Endothelial cell (in vitro differentiated cells): ENCODE measurements at regions not wholly inside any gene's neighbourhood (a gene's known extent, or its start where the extent isn't known, plus 50 kb on each side); places are given as distances from the start of the nearest gene placed in this dataset.

ENCODE experiments used
- DNase-seq: peaks from one replicate; pipeline ENCODE4 v3.0.0; 2021; ENCODE audit warnings: low spot score
- H3K27ac Mint-ChIP-seq: one replicate; pipeline ENCODE4 v1.8.0; 2021; ENCODE audit warnings: mixed read lengths, inconsistent platforms; ENCODE audit not compliant: unreplicated experiment
- H3K27me3 Mint-ChIP-seq: one replicate; pipeline ENCODE4 v1.8.0; 2021; ENCODE audit warnings: mild to moderate bottlenecking, moderate library complexity, mixed read lengths, inconsistent platforms; ENCODE audit not compliant: unreplicated experiment
- H3K36me3 Mint-ChIP-seq: one replicate; pipeline ENCODE4 v1.8.0; 2021; ENCODE audit warnings: mild to moderate bottlenecking, low read depth, mixed read lengths, inconsistent platforms; ENCODE audit not compliant: unreplicated experiment
- H3K4me1 Mint-ChIP-seq: one replicate; pipeline ENCODE4 v1.8.0; 2021; ENCODE audit warnings: mild to moderate bottlenecking, mixed read lengths, inconsistent platforms; ENCODE audit not compliant: unreplicated experiment
- H3K4me3 Mint-ChIP-seq: one replicate; pipeline ENCODE4 v1.8.0; 2021; ENCODE audit warnings: mild to moderate bottlenecking, mixed read lengths, inconsistent platforms; ENCODE audit not compliant: unreplicated experiment
- H3K9me3 Mint-ChIP-seq: one replicate; pipeline ENCODE4 v1.8.0; 2021; ENCODE audit warnings: mixed read lengths, inconsistent platforms; ENCODE audit not compliant: unreplicated experiment
- CTCF ChIP-seq: fragments of 200-600 bp; sonication (generic); IDR thresholded peaks from one replicate; pipeline ENCODE4 v1.5.0; 2021; ENCODE audit warnings: antibody characterized with exemption; ENCODE audit not compliant: unreplicated experiment

- H3K27me3 Mint-ChIP-seq = peaks cover 3% of the 10 kb centered on the region
- H3K36me3 Mint-ChIP-seq = no peaks in the 10 kb centered on the region
- H3K4me3 Mint-ChIP-seq = no peak overlapping the region
- no peaks in the 10 kb centered on the region for H3K4me1 Mint-ChIP-seq
- no peaks in the 10 kb centered on the region for H3K9me3 Mint-ChIP-seq
- DNase-seq = no peak
- no peak for TF ChIP-seq CTCF
- no peak overlapping the region for H3K27ac Mint-ChIP-seq
These were observed 268.6 kb upstream of the MVB12B start for GRCh38 chr9:126058011-126058531.

GRCh38 chr9:126058591-126058990 lies 268.0 kb upstream of the MVB12B start:
- Mint-ChIP-seq H3K27me3 (peaks cover 4% of the 10 kb centered on the region), H3K9me3 (no peaks in the 10 kb centered on the region), H3K4me1 (no peaks in the 10 kb centered on the region), H3K4me3 (no peak overlapping the region), H3K27ac (no peak overlapping the region), H3K36me3 (no peaks in the 10 kb centered on the region)
- TF ChIP-seq CTCF = no peak
- DNase-seq = no peak

GRCh38 chr9:126061575-126061974 lies 265.1 kb upstream of the MVB12B start:
- no peak for DNase-seq

GRCh38 chr9:126062158-126062886 lies 264.3 kb upstream of the MVB12B start:
- Mint-ChIP-seq H3K4me1 (no peaks in the 10 kb centered on the region), H3K27ac (no peak overlapping the region), H3K27me3 (peaks cover 5% of the 10 kb centered on the region), H3K36me3 (peaks cover 5% of the 10 kb centered on the region), H3K4me3 (no peak overlapping the region), H3K9me3 (no peaks in the 10 kb centered on the region)
- no peak for TF ChIP-seq CTCF
- no peak for DNase-seq

More at GRCh38 chr9:126061575-126061974, 265.1 kb upstream of the MVB12B start:
- H3K4me3 Mint-ChIP-seq = no peak overlapping the region
- no peaks in the 10 kb centered on the region for H3K4me1 Mint-ChIP-seq
- no peaks in the 10 kb centered on the region for H3K9me3 Mint-ChIP-seq
- TF ChIP-seq CTCF = no peak
- H3K36me3 Mint-ChIP-seq = peaks cover 5% of the 10 kb centered on the region
- peaks cover 5% of the 10 kb centered on the region for H3K27me3 Mint-ChIP-seq
- H3K27ac Mint-ChIP-seq = no peak overlapping the region

GRCh38 chr9:126063326-126063725 lies 263.3 kb upstream of the MVB12B start:
- no peak overlapping the region for H3K27ac Mint-ChIP-seq
- DNase-seq = no peak
- no peaks in the 10 kb centered on the region for H3K4me1 Mint-ChIP-seq
- no peak overlapping the region for H3K4me3 Mint-ChIP-seq
- no peak for TF ChIP-seq CTCF
- H3K27me3 Mint-ChIP-seq = peaks cover 9% of the 10 kb centered on the region
- H3K9me3 Mint-ChIP-seq = no peaks in the 10 kb centered on the region
- peaks cover 5% of the 10 kb centered on the region for H3K36me3 Mint-ChIP-seq
